Mesothelial cell of epicardium (in vitro differentiated cells): ENCODE measurements at regions not wholly inside any gene's neighbourhood (a gene's known extent, or its start where the extent isn't known, plus 50 kb on each side); places are given as distances from the start of the nearest gene placed in this dataset.
"Not testable (repeated sequence)": the region's sequence is repeated elsewhere in the genome, so short reads cannot be mapped to it uniquely, and the experiment has no call there.

Experiments used
- DNase-seq, 2 experiments: peaks; one replicate each; pipeline ENCODE4 v3.0.0; 2021; ENCODE audit warnings: low spot score in 2 of 2; ENCODE audit not compliant: unreplicated experiment in 2 of 2
- H3K27ac Mint-ChIP-seq: 2 replicates; pipeline ENCODE4 v1.8.0; 2021; ENCODE audit warnings: mixed read lengths
- H3K27me3 Mint-ChIP-seq: 2 replicates; pipeline ENCODE4 v1.8.0; 2021; ENCODE audit warnings: low read depth, mixed read lengths
- H3K36me3 Mint-ChIP-seq: 2 replicates; pipeline ENCODE4 v1.8.0; 2021; ENCODE audit warnings: mixed read lengths
- H3K4me1 Mint-ChIP-seq: 2 replicates; pipeline ENCODE4 v1.8.0; 2021; ENCODE audit warnings: mixed read lengths
- H3K4me3 Mint-ChIP-seq: 2 replicates; pipeline ENCODE4 v1.8.0; 2021; ENCODE audit warnings: mild to moderate bottlenecking, moderate library complexity, mixed read lengths
- H3K9me3 Mint-ChIP-seq: 2 replicates; pipeline ENCODE4 v1.8.0; 2021; ENCODE audit warnings: mixed read lengths
- TF ChIP-seq, protein P1 (sequence below): fragments of 200-600 bp; sonication (generic); IDR thresholded peaks from one replicate; pipeline ENCODE4 v1.5.0; 2021; ENCODE audit warnings: antibody characterized with exemption; ENCODE audit not compliant: unreplicated experiment

DNA sequence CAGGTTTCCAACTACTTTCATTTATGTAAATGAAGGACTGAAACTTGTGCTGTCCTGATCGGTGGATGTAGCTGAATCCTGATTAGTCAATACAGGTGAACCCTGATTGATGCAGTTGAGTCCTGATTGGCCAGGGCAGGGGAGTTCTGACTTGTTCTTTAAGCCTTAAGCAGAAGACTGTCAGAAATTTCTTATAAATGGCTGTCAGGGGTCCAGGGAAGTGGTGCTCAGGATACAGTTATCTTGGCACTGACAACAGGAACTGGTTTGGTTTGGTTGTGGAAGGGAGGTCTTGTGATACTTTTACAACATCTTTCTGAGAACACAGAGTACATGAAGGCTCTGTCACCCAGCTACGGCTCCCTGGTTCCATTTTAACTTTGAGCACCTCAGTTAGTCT, 132.1 kb downstream of the KCNJ12 start:
- Mint-ChIP-seq H3K27me3 (peaks cover 44% of the 10 kb centered on the region), H3K36me3 (no peaks in the 10 kb centered on the region), H3K9me3 (no peaks in the 10 kb centered on the region), H3K4me3 (no peak overlapping the region), H3K4me1 (peaks cover 12% of the 10 kb centered on the region), H3K27ac (no peak overlapping the region)
- TF ChIP-seq, protein P1, sequence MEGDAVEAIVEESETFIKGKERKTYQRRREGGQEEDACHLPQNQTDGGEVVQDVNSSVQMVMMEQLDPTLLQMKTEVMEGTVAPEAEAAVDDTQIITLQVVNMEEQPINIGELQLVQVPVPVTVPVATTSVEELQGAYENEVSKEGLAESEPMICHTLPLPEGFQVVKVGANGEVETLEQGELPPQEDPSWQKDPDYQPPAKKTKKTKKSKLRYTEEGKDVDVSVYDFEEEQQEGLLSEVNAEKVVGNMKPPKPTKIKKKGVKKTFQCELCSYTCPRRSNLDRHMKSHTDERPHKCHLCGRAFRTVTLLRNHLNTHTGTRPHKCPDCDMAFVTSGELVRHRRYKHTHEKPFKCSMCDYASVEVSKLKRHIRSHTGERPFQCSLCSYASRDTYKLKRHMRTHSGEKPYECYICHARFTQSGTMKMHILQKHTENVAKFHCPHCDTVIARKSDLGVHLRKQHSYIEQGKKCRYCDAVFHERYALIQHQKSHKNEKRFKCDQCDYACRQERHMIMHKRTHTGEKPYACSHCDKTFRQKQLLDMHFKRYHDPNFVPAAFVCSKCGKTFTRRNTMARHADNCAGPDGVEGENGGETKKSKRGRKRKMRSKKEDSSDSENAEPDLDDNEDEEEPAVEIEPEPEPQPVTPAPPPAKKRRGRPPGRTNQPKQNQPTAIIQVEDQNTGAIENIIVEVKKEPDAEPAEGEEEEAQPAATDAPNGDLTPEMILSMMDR: no peak
- DNase-seq: no peak

DNA sequence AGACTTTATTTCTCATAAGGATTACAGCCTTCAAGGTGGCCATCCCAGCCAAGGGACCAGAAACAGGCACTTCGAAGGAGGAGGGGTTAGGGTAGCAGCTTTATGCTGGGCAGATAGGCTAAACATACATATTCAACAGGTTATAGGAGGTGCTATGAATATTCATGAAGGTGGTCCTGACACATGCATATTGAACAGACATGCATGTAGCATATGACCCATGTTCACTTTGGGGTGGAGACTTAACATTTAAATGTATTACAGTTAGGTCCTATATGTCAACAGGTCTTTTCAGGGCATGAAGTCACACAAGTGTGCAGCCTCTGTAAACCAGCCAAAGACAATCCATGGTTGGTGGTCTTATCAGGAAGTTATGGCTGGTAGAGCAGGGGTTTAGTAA, 133.2 kb downstream of the KCNJ12 start:
- H3K4me3 Mint-ChIP-seq, DNase-seq, H3K9me3 Mint-ChIP-seq, H3K27ac Mint-ChIP-seq, H3K36me3 Mint-ChIP-seq: not testable (repeated sequence)
- peaks cover 49% of the 10 kb centered on the region for H3K27me3 Mint-ChIP-seq
- peaks cover 12% of the 10 kb centered on the region for H3K4me1 Mint-ChIP-seq

DNA sequence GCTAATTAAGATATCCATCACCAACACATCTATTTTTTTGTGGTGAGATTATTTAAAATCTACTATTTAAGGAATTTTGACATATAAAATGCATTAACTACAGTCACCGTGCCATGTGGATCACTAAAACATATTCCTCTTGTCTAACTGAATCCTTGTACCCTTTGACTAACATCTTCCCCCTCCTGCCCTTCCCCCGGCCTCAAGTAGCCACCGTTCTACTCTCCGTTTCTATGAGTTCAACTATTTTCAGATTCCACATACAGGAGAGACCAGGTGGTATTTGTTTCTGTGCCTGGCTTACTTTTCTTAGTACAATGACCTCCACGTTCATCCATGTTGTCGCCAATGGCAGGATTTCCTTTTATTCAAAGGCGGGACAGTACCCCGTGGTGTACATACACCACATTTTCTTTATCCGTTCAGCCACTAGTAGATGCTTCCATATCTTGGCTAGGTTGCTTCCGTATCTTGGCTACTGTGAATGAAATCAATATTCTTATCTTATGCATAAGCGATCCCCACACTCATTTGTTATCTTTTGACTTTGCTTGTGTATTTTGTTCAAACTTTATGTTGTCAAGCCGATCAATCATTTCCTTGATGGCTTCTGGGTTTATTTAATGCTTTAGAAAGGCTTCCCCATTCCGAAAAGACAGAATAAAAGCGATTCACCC, 134.7 kb downstream of the KCNJ12 start:
- Mint-ChIP-seq H3K36me3 (no peaks in the 10 kb centered on the region), H3K9me3 (no peaks in the 10 kb centered on the region), H3K27ac (no peak overlapping the region), H3K4me1 (peaks cover 12% of the 10 kb centered on the region), H3K27me3 (peaks cover 49% of the 10 kb centered on the region), H3K4me3 (peak overlapping the region; percentile 66)
- TF ChIP-seq, protein P1: no peak
- no peak for DNase-seq

DNA sequence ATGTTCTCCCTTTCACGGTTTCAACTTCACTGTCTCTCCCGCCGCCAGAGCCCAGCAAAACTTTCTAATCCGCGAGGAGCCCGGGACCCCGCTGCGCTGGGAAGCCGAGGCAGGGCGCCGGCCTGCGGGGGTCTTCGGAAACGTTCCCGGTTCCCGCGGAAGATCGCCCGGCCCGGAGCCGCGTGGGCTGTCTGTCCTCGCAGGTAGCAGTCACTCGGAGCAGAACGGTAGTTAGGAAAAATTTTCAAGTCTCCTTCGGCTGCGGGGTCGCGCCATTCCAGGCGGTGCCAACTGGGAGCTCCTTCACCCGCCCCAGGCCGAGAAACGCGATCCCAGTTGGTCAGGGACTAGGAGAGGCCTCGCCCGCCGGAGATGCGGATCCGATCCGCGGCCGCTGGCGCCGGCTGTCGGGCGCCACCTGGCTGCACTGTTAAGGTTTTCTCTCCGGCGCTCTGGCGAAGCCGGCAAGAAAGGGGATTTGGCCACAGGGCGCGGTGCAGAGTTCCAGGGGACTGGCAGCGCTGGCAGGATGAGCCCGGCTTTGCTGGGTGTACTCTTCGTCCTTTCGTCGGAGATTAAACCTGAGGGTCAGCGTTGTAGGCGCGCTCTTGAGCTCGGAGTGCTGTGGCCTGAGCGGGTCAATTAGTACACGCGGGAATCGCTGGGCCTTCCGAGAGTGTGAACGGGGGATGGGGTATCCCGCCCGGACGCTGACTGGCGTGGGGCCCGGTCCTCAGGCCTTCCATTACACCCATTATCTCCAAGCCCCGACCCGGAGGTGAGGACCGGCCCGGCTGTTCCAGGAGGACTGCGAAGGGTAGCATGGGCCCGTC, 135.4 kb downstream of the KCNJ12 start:
- Mint-ChIP-seq H3K27ac (no peak overlapping the region), H3K9me3 (no peaks in the 10 kb centered on the region), H3K36me3 (no peaks in the 10 kb centered on the region), H3K27me3 (peaks cover 49% of the 10 kb centered on the region), H3K4me3 (peak overlapping the region; percentile 66), H3K4me1 (peaks cover 12% of the 10 kb centered on the region)
- DNase-seq: peak; percentile 63 to 80
- TF ChIP-seq, protein P1: peak; percentile 73

DNA sequence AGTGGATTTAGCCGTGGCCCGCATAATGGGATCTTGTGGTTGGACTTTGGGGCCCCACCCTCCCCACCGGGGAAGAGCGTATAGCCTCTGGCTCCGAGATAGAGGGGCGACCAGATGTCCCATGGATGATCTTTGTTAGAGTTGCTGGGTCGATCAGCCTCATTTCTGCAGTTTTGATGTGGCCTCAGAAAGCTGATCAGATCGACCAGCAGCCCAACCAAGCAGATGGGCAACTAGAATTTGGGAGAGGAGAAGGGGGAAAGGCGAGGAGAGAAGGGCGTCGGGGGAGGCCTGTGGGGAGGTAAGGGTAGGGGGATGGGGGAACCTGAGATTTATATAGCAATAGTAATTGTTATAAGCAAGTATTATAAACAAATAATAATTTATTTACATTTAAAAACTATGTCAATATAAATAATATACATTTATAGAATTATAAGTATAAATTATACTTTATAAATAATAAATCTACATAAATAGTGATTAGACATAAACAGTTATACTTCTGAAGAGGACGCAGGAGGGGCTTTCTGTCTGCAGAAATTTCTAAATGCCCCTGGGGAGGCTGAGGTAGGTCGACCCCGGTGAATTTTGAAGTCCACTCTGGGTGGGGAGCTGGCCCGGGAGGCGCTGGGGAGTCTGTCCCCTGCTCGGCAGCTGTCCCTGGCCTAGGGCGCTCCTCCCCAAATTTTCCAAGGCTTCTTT, 136.3 kb downstream of the KCNJ12 start:
- no peaks in the 10 kb centered on the region for H3K36me3 Mint-ChIP-seq
- DNase-seq: no peak
- no peak overlapping the region for H3K27ac Mint-ChIP-seq
- peak overlapping the region; percentile 45 for H3K4me3 Mint-ChIP-seq
- H3K4me1 Mint-ChIP-seq: peaks cover 12% of the 10 kb centered on the region
- H3K27me3 Mint-ChIP-seq: peaks cover 49% of the 10 kb centered on the region
- TF ChIP-seq, protein P1: no peak
- no peaks in the 10 kb centered on the region for H3K9me3 Mint-ChIP-seq
